GM10248 (cell line): ENCODE measurements at regions not wholly inside any gene's neighbourhood (a gene's known extent, or its start where the extent isn't known, plus 50 kb on each side); places are given as distances from the start of the nearest gene placed in this dataset.

Experiments
- CTCF ChIA-PET: fragments of 300-600 bp; sonication (Branson Sonifier 250); formaldehyde crosslinking; extraction: SDS; loops from one replicate; lab custom pipeline; 2021; ENCODE audit warnings: antibody characterized with exemption; lab: Yijun Ruan, JAX
- POLR2A ChIA-PET: fragments of 350-650 bp; sonication (Branson Sonifier 250); formaldehyde crosslinking; extraction: SDS; loops from one replicate; lab custom pipeline; 2020; ENCODE audit warnings: antibody characterized with exemption; lab: Yijun Ruan, JAX
- DNase-seq: peaks from one replicate; pipeline ENCODE4 v3.0.0; 2012; ENCODE audit errors: extremely low spot score
- CTCF ChIP-seq: IDR thresholded peaks from 2 replicates; pipeline ENCODE4 v1.5.1; 2012; ENCODE audit warnings: mild to moderate bottlenecking, low read depth; ENCODE audit errors: extremely low read depth, missing control alignments, control extremely low read depth

- no peak for DNase-seq
- ChIA-PET CTCF (no interaction called here), POLR2A (no interaction called here)
- TF ChIP-seq CTCF: no peak
Observed at GRCh38 chr18:22355598-22355997, 62.1 kb downstream of the CTAGE1 start.

- no peak for DNase-seq
- TF ChIP-seq CTCF: no peak
- CTCF ChIA-PET: no interaction called here
- POLR2A ChIA-PET: no interaction called here
Observed at GRCh38 chr18:22355069-22355468, 62.6 kb downstream of the CTAGE1 start.

- ChIA-PET POLR2A (no interaction called here), CTCF (no interaction called here)
- no peak for TF ChIP-seq CTCF
- DNase-seq: no peak
Observed at GRCh38 chr18:22349966-22350365, 67.7 kb downstream of the CTAGE1 start.

GRCh38 chr18:22349317-22349898 is 68.3 kb downstream of the CTAGE1 start:
- TF ChIP-seq CTCF: no peak
- ChIA-PET POLR2A (no interaction called here), CTCF (no interaction called here)
- no peak for DNase-seq

GRCh38 chr18:22348521-22349316 is 69.0 kb downstream of the CTAGE1 start:
- TF ChIP-seq CTCF: no peak
- ChIA-PET CTCF (no interaction called here), POLR2A (no interaction called here)
- no peak for DNase-seq

GRCh38 chr18:22347606-22348511 is 69.9 kb downstream of the CTAGE1 start:
- DNase-seq: no peak
- no peak for TF ChIP-seq CTCF
- ChIA-PET CTCF (no interaction called here), POLR2A (no interaction called here)
